ENCODE measurements at regions not wholly inside any gene's neighbourhood (a gene's known extent, or its start where the extent isn't known, plus 50 kb on each side); places are given as distances from the start of the nearest gene placed in this dataset.

DNA sequence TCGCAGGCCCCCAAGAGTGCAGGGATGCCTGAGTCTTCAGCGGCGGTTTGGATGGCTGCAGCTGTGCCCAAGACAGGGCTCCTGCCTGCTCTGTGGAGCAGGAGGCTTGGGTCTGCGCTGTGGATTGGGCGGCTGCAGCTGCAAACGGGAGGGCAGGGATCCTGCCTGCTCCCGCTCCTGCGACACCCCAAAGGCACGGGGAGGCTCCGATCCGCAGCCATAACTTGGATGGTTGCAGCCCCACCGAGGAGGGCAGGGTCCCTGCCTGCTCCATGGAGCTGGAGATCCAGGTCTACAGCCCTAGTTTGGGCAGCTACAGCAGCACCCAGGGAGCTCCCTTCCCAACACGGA lies 898.8 kb upstream of the NEGR1 start:
- H3K4me3 ChIP-seq (ENCODE audit: low read depth, low read length), result no peak overlapping the region
- H3K27me3 ChIP-seq (ENCODE audit: control insufficient read depth, insufficient read depth, low read length), result no peaks in the 10 kb centered on the region
- TF ChIP-seq, protein P1, sequence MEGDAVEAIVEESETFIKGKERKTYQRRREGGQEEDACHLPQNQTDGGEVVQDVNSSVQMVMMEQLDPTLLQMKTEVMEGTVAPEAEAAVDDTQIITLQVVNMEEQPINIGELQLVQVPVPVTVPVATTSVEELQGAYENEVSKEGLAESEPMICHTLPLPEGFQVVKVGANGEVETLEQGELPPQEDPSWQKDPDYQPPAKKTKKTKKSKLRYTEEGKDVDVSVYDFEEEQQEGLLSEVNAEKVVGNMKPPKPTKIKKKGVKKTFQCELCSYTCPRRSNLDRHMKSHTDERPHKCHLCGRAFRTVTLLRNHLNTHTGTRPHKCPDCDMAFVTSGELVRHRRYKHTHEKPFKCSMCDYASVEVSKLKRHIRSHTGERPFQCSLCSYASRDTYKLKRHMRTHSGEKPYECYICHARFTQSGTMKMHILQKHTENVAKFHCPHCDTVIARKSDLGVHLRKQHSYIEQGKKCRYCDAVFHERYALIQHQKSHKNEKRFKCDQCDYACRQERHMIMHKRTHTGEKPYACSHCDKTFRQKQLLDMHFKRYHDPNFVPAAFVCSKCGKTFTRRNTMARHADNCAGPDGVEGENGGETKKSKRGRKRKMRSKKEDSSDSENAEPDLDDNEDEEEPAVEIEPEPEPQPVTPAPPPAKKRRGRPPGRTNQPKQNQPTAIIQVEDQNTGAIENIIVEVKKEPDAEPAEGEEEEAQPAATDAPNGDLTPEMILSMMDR (IDR thresholded peaks at IDR 0.05; ENCODE audit: low read depth, low read length), result no peak
- ChIA-PET CTCF (no interaction called here), POLR2A (no interaction called here)
- H3K9me3 ChIP-seq (ENCODE audit: control insufficient read depth, insufficient read depth, low read length), result peaks cover 15% of the 10 kb centered on the region
- no peak for DNase-seq (ENCODE audit: low read depth, low spot score)
- H3K27ac ChIP-seq (ENCODE audit: low read depth, low read length), result no peak overlapping the region

DNA sequence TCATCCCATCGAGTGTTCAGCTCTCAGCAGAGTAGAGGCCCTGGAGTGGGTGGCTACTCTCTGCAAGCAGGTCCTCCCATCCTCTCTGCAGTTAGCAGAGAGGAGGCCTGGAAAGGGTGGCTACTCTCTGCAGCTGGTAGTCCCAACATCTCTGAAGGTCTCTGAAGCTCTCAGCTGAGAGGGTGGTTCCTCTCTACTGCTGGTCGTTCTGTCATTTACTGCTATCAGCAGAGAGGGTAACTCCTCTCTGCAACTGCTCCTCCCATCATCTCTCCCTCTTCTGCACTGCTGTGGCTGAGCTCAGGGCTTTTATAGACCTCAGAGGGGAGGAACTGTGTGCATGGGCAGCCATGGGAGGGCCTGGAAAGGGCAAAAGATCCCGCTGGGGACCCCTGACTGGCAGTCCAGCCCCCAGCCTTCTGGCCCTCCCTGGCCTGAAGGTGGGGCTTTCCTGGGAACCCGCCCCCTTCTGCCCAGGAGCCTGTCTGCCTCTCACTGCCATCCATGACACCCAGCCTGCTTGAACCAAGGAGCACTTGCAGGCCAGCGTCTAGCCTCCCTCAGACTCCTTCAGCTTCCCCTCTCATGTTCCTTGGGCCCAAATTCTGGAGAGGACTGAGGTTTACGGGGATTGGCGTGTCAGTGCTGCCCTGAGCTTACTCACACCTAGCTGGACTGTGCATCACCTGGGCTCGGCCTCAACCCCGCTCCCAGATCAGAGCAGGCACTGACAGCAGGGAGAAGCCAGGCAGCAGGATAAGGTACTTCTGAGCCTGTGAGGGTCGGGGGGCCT lies 898.3 kb upstream of the NEGR1 start:
- no peaks in the 10 kb centered on the region for H3K27me3 ChIP-seq (ENCODE audit: control insufficient read depth, insufficient read depth, low read length)
- POLR2A ChIA-PET, result no interaction called here
- no peak overlapping the region for H3K4me3 ChIP-seq (ENCODE audit: low read depth, low read length)
- CTCF ChIA-PET, result no interaction called here
- TF ChIP-seq, protein P1 (IDR thresholded peaks at IDR 0.05; ENCODE audit: low read depth, low read length), result no peak
- peaks cover 15% of the 10 kb centered on the region for H3K9me3 ChIP-seq (ENCODE audit: control insufficient read depth, insufficient read depth, low read length)
- H3K27ac ChIP-seq (ENCODE audit: low read depth, low read length), result no peak overlapping the region
- DNase-seq (ENCODE audit: low read depth, low spot score), result no peak

DNA sequence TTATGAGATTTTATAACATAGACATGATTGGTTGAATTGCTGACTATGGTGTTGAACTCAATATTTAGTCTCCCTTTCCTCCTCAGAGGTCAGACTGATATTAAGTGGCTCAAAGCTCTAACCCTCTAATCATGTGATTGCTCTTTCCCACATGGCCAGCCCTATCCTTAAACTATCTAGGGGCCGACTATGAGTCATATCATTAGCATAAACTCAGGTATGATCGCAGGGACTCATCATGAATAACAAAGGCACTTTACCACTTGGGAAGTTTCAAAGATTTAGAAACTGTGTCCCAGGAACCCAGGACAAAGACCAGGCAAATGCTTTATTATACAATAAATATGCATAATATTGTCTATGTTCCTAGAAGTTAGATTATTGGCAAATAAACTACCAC lies 894.6 kb upstream of the NEGR1 start:
- Histone ChIP-seq H3K27me3 (ENCODE audit: control insufficient read depth, insufficient read depth, low read length) (no peaks in the 10 kb centered on the region), H3K27ac (ENCODE audit: low read depth, low read length) (no peak overlapping the region), H3K4me3 (ENCODE audit: low read depth, low read length) (no peak overlapping the region), H3K9me3 (ENCODE audit: control insufficient read depth, insufficient read depth, low read length) (peaks cover 15% of the 10 kb centered on the region)
- CTCF ChIA-PET, result no interaction called here
- POLR2A ChIA-PET, result no interaction called here
- TF ChIP-seq, protein P1 (IDR thresholded peaks at IDR 0.05; ENCODE audit: low read depth, low read length), result no peak
- DNase-seq (ENCODE audit: low read depth, low spot score), result no peak

DNA sequence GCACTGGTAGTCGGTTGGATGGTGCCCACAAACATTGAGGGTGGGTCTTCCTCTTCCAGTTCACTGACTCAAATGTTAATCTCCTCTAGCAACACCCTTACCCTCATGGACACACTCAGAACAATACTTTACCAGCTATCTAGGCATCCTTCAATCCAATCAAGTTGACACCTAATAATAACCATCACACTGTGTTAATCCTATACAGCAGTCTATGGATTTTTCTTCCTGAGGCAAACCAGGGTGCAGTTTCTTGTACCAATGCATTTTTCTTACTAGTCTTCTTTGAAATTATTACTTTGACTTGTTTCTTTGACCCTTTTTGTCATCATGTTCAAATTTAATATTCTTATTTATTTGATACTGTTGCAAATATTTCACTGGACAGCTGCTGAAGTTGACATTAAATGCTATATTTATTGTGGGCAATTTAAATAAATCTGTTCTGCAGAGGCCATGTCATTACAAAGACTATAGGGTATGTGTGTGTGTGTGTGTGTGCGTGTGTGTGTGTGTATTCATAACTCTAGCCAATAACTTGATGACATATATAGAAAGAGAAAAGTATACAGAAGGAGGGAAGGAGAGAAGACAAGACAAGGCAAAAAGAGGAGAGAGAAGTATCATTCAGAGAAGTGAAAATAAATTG lies 884.8 kb upstream of the NEGR1 start:
- TF ChIP-seq, protein P1 (IDR thresholded peaks at IDR 0.05; ENCODE audit: low read depth, low read length), result no peak
- ChIA-PET POLR2A (no interaction called here), CTCF (no interaction called here)
- Histone ChIP-seq H3K9me3 (ENCODE audit: control insufficient read depth, insufficient read depth, low read length) (peaks cover 5% of the 10 kb centered on the region; the same call in 1 of the 2 replicates), H3K4me3 (ENCODE audit: low read depth, low read length) (no peak overlapping the region), H3K27ac (ENCODE audit: low read depth, low read length) (no peak overlapping the region), H3K27me3 (ENCODE audit: control insufficient read depth, insufficient read depth, low read length) (no peaks in the 10 kb centered on the region)
- no peak for DNase-seq (ENCODE audit: low read depth, low spot score)

DNA sequence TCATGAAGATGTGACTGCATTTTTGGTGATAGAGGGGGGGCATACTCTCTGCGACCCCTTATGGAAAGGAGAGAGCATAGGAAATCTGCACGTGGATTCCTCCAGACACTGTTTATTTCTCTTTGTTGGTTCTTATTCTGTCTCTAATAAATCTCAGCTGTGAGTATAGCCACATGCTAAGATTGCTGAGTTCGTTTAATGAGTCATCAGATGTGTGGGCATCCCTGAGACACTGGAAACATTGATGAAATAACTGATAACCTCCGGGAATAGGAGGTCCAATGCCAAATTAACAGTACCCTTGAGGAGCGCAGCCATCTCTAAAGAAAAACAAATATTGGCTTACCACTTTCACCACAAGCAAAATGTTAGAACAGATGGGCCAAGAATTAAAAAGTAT lies 880.2 kb upstream of the NEGR1 start:
- Histone ChIP-seq H3K9me3 (ENCODE audit: control insufficient read depth, insufficient read depth, low read length) (peaks cover 5% of the 10 kb centered on the region; the same call in 1 of the 2 replicates), H3K27me3 (ENCODE audit: control insufficient read depth, insufficient read depth, low read length) (no peaks in the 10 kb centered on the region), H3K4me3 (ENCODE audit: low read depth, low read length) (no peak overlapping the region), H3K27ac (ENCODE audit: low read depth, low read length) (no peak overlapping the region)
- TF ChIP-seq, protein P1 (IDR thresholded peaks at IDR 0.05; ENCODE audit: low read depth, low read length), result no peak
- DNase-seq (ENCODE audit: low read depth, low spot score), result no peak
- ChIA-PET POLR2A (no interaction called here), CTCF (no interaction called here)
